Stimulated activated CD4-positive, alpha-beta T cell treated with anti-CD3 and anti-CD28 coated beads, Interleukin-4, amount 100 ng/mL, for 24 hours (primary cell): ENCODE measurements at regions not wholly inside any gene's neighbourhood (a gene's known extent, or its start where the extent isn't known, plus 50 kb on each side); places are given as distances from the start of the nearest gene placed in this dataset.
"Not testable (repeated sequence)": the region's sequence is repeated elsewhere in the genome, so short reads cannot be mapped to it uniquely, and the experiment has no call there.

Experiments used
- DNase-seq: peaks from one replicate; pipeline ENCODE4 v3.0.0-alpha.2; 2020

GRCh38 chr4:67328393-67328792 lies 216.9 kb downstream of the CENPC start:
- DNase-seq: no peak

- no peak for DNase-seq
Measured at GRCh38 chr4:67328018-67328278, 217.4 kb downstream of the CENPC start.

GRCh38 chr4:67327245-67328017 lies 217.9 kb downstream of the CENPC start:
- DNase-seq: peak; percentile 52

- DNase-seq: no peak
Measured at GRCh38 chr4:67325791-67326190, 219.5 kb downstream of the CENPC start.

- DNase-seq: no peak
Measured at GRCh38 chr4:67320645-67321044, 224.7 kb downstream of the CENPC start.

GRCh38 chr4:67319607-67320006 lies 225.7 kb downstream of the CENPC start:
- DNase-seq: not testable (repeated sequence)

GRCh38 chr4:67300497-67301185 lies 244.7 kb downstream of the CENPC start:
- DNase-seq: not testable (repeated sequence)

GRCh38 chr4:67292636-67293035 lies 252.7 kb downstream of the CENPC start:
- no peak for DNase-seq

GRCh38 chr4:67292045-67292444 lies 253.3 kb downstream of the CENPC start:
- DNase-seq: no peak

GRCh38 chr4:67291644-67292043 lies 253.7 kb downstream of the CENPC start:
- no peak for DNase-seq

- DNase-seq: no peak
Measured at GRCh38 chr4:67288964-67289363, 256.3 kb downstream of the CENPC start.

- DNase-seq: no peak
Measured at GRCh38 chr4:67286724-67287123, 258.6 kb downstream of the CENPC start.

- no peak for DNase-seq
Measured at GRCh38 chr4:67282749-67283148, 262.6 kb downstream of the CENPC start.

GRCh38 chr4:67275179-67275750 lies 270.0 kb downstream of the CENPC start:
- no peak for DNase-seq

- not testable (repeated sequence) for DNase-seq
Measured at GRCh38 chr4:67274671-67275070, 270.6 kb downstream of the CENPC start.

GRCh38 chr4:67273666-67274065 lies 271.6 kb downstream of the CENPC start:
- no peak for DNase-seq

GRCh38 chr4:67261971-67262370 lies 283.3 kb downstream of the CENPC start:
- DNase-seq: no peak

GRCh38 chr4:67256388-67257043 lies 288.8 kb downstream of the CENPC start:
- DNase-seq: no peak

GRCh38 chr4:67250131-67250896 lies 295.0 kb downstream of the CENPC start:
- DNase-seq: no peak

GRCh38 chr4:67236788-67237187 lies 308.5 kb downstream of the CENPC start:
- DNase-seq: no peak

GRCh38 chr4:67236318-67236717 lies 309.0 kb downstream of the CENPC start:
- DNase-seq: no peak

GRCh38 chr4:67234296-67234695 lies 311.0 kb downstream of the CENPC start:
- no peak for DNase-seq

- no peak for DNase-seq
Measured at GRCh38 chr4:67229148-67229547, 316.2 kb downstream of the CENPC start.
